Gastroesophageal sphincter (tissue), 4 donors: ENCODE measurements at regions not wholly inside any gene's neighbourhood (a gene's known extent, or its start where the extent isn't known, plus 50 kb on each side); places are given as distances from the start of the nearest gene placed in this dataset.
"Not testable (repeated sequence)": the region's sequence is repeated elsewhere in the genome, so short reads cannot be mapped to it uniquely, and the experiment has no call there.

Experiments
- ATAC-seq: fragments of 150-250 bp; one replicate; pipeline ENCODE4 v1.9.1; 2016; ENCODE audit warnings: mild to moderate bottlenecking, moderate library complexity
- H3K27ac ChIP-seq, 4 donors: fragments of 200-600 bp; sonication (generic) in 3 of 4; 1 replicate in 3 of 4; 2 replicates in 1 of 4; pipeline ENCODE4 v1.5.1; 2016 to 2019
- H3K27me3 ChIP-seq: fragments of 200-600 bp; sonication (generic); one replicate; pipeline ENCODE4 v1.5.1; 2019
- H3K36me3 ChIP-seq, 2 donors: fragments of 200-600 bp; sonication (generic); one replicate each; pipeline ENCODE4 v1.5.1; 2019; ENCODE audit warnings: control low read depth in 1 of 2
- H3K4me1 ChIP-seq, 3 donors: fragments of 200-600 bp; sonication (generic); 1 replicate in 2 of 3; 2 replicates in 1 of 3; pipeline ENCODE4 v1.5.1; 2016 to 2019; ENCODE audit warnings: control low read depth in 2 of 3
- H3K4me3 ChIP-seq, 2 donors: fragments of 200-600 bp; sonication (generic); one replicate each; pipeline ENCODE4 v1.5.1; 2019; ENCODE audit warnings: mild to moderate bottlenecking in 1 of 2, moderate library complexity in 1 of 2
- H3K9me3 ChIP-seq, 3 donors: fragments of 200-600 bp; sonication (generic); one replicate each; pipeline ENCODE4 v1.5.1; 2017 to 2019; ENCODE audit warnings: control low read depth in 2 of 3
- CTCF ChIP-seq, 4 experiments: fragments of 200-600 bp in 2 of 4; fragments of 450-650 bp in 2 of 4; sonication (generic) in 1 of 4; IDR thresholded peaks; one replicate each; pipeline ENCODE4 v1.5.1; 2017 to 2019; ENCODE audit warnings: antibody characterized with exemption in 4 of 4, mild to moderate bottlenecking in 2 of 4, moderate library complexity in 2 of 4
- EP300 ChIP-seq: sonication (generic); formaldehyde crosslinking; IDR thresholded peaks from one replicate; pipeline ENCODE4 v1.6.1; 2017; ENCODE audit warnings: antibody characterized with exemption, mild to moderate bottlenecking
- POLR2A ChIP-seq, 2 donors: fragments of 450-650 bp; IDR thresholded peaks; one replicate each; pipeline ENCODE4 v1.6.1; 2017; ENCODE audit warnings: antibody characterized with exemption in 2 of 2, mild to moderate bottlenecking in 2 of 2, moderate library complexity in 1 of 2
- POLR2AphosphoS5 ChIP-seq: sonication (generic); formaldehyde crosslinking; IDR thresholded peaks from one replicate; pipeline ENCODE4 v1.6.1; 2017; ENCODE audit warnings: antibody characterized with exemption
- WGBS, 2 donors: methylation state at CpG; one replicate each; pipeline ENCODE4 v1.1.5; 2018; ENCODE audit warnings: low coverage in 1 of 2; 5-methylcytosine and 5-hydroxymethylcytosine counted together

- no peak overlapping the region for H3K4me3 ChIP-seq
- WGBS, 2 donors = 100% methylated on average over 1 of the region's 2 CpGs; no CpG with 5 or more reads in 1 of the 2 donors
- H3K36me3 ChIP-seq = no peaks in the 10 kb centered on the region
- ATAC-seq = no peak
- peaks cover 7% of the 10 kb centered on the region for H3K27me3 ChIP-seq
- no peak overlapping the region for H3K27ac ChIP-seq
- peaks cover 0 to 6% (median 0%) of the 10 kb centered on the region in 3 donors for H3K9me3 ChIP-seq
- no peaks in the 10 kb centered on the region for H3K4me1 ChIP-seq
- no peak for TF ChIP-seq EP300
- no peak for TF ChIP-seq CTCF (IDR thresholded peaks at IDR 0.05)
- no peak for TF ChIP-seq POLR2A (IDR thresholded peaks at IDR 0.05)
- no peak for TF ChIP-seq POLR2AphosphoS5
Observed at GRCh38 chr7:159306012-159306411, 161.3 kb upstream of the VIPR2 start.

DNA sequence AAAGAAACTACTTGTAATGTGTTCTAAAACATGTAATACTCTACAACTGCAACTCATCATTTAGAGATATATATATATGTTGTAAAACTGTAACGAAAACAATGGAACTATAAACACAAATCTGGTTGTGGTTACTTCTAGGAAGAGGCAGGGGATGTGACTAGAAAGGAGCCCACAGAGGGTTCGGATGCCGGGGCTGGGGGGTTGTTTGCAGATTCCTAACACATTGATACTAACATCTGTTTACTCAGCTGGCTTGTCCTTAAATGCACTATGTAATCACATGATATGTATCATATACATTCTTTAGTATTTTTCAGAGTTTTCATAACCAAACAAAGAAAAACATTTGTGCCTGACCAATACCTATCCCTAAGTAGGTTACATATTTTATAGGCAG, 160.5 kb upstream of the VIPR2 start:
- not testable (repeated sequence) for ATAC-seq, H3K27me3 ChIP-seq, H3K4me3 ChIP-seq, H3K36me3 ChIP-seq, H3K4me1 ChIP-seq, H3K9me3 ChIP-seq, H3K27ac ChIP-seq
- 32 to 51% methylated on average over 3 of the region's 3 CpGs for WGBS, 2 donors

- not testable (repeated sequence) for H3K27ac ChIP-seq, H3K4me3 ChIP-seq, H3K4me1 ChIP-seq, ATAC-seq, H3K27me3 ChIP-seq, H3K36me3 ChIP-seq
- peaks cover 0 to 17% (median 0%) of the 10 kb centered on the region in 3 donors for H3K9me3 ChIP-seq
- WGBS, 2 donors = 50% methylated on average over 1 of the region's 2 CpGs; no CpG with 5 or more reads in 1 of the 2 donors
Observed at GRCh38 chr7:159303510-159303909, 158.8 kb upstream of the VIPR2 start.

DNA sequence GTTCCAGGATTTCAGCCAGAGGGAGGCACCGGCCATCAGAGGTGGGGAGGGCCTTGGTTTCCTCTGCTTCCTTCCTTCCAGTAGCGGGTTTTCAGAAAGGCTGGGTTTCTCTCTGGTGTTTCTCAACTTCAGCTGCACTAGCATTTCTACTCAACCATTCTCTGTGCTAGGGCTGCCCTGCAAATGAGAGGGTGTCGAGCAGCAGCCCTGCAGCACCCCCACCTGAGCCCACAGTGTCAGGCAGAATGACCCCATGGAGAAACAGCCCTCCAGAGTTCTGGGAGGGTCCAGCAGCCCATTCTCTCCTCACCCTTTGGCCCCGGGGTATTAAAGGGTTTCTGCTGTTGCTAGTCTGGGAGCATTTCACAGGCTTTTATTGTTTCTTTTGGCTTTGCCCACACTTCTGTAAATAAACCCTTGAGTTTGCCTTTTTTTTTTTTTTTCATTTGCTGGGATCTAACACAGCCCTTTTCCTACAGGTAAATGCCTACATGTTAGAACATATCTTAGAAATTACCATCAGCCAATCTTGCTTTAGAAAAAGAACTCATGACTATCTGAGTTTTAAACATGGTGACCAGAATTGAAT, 151.5 kb upstream of the VIPR2 start:
- Histone ChIP-seq H3K27me3 (peaks cover 4% of the 10 kb centered on the region), H3K9me3 (peaks cover 0 to 15% (median 0%) of the 10 kb centered on the region in 3 donors), H3K4me3 (no peak overlapping the region), H3K4me1 (peaks cover 0 to 6% (median 0%) of the 10 kb centered on the region in 3 donors), H3K27ac (no peak overlapping the region), H3K36me3 (no peaks in the 10 kb centered on the region)
- ATAC-seq = no peak
- TF ChIP-seq POLR2AphosphoS5 (no peak), EP300 (no peak)
- WGBS, 2 donors = 14 to 86% methylated on average over 1 of the region's 4 CpGs

GRCh38 chr7:159286487-159286886, 141.8 kb upstream of the VIPR2 start:
- not testable (repeated sequence) for H3K4me1 ChIP-seq, ATAC-seq, H3K4me3 ChIP-seq, H3K27ac ChIP-seq, H3K36me3 ChIP-seq
- peaks cover 11% of the 10 kb centered on the region for H3K27me3 ChIP-seq
- H3K9me3 ChIP-seq = peaks cover 0 to 14% (median 0%) of the 10 kb centered on the region in 3 donors

GRCh38 chr7:159281573-159281972, 136.9 kb upstream of the VIPR2 start:
- H3K27ac ChIP-seq = no peak overlapping the region
- H3K27me3 ChIP-seq = peaks cover 11% of the 10 kb centered on the region
- H3K4me1 ChIP-seq = no peaks in the 10 kb centered on the region
- no peak for ATAC-seq
- H3K36me3 ChIP-seq = no peaks in the 10 kb centered on the region
- H3K4me3 ChIP-seq = no peak overlapping the region
- peaks cover 0 to 7% (median 0%) of the 10 kb centered on the region in 3 donors for H3K9me3 ChIP-seq
- 43 to 100% methylated on average over 1 of the region's 3 CpGs for WGBS, 2 donors
- TF ChIP-seq CTCF (IDR thresholded peaks at IDR 0.05) (no peak), POLR2AphosphoS5 (no peak), POLR2A (IDR thresholded peaks at IDR 0.05) (no peak), EP300 (no peak)

GRCh38 chr7:159280008-159280407, 135.3 kb upstream of the VIPR2 start:
- TF ChIP-seq POLR2A (IDR thresholded peaks at IDR 0.05) = no peak
- no peak for TF ChIP-seq POLR2AphosphoS5
- TF ChIP-seq EP300 = no peak
- TF ChIP-seq CTCF (IDR thresholded peaks at IDR 0.05) = no peak
- no peaks in the 10 kb centered on the region for H3K36me3 ChIP-seq
- peaks cover 0 to 7% (median 0%) of the 10 kb centered on the region in 3 donors for H3K9me3 ChIP-seq
- WGBS, 2 donors = 80 to 81% methylated on average over 3 of the region's 3 CpGs
- H3K27ac ChIP-seq = no peak overlapping the region
- H3K4me3 ChIP-seq = no peak overlapping the region
- no peaks in the 10 kb centered on the region for H3K4me1 ChIP-seq
- ATAC-seq = no peak
- peaks cover 9% of the 10 kb centered on the region for H3K27me3 ChIP-seq
